GM20431 (cell line): ENCODE measurements at regions not wholly inside any gene's neighbourhood (a gene's known extent, or its start where the extent isn't known, plus 50 kb on each side); places are given as distances from the start of the nearest gene placed in this dataset.
"Not testable (repeated sequence)": the region's sequence is repeated elsewhere in the genome, so short reads cannot be mapped to it uniquely, and the experiment has no call there.

Experiments used
- in situ Hi-C: fragments of 300-500 bp; cut with MseI, MboI; formaldehyde crosslinking; loops from one replicate; pipeline ENCODE4 v1.15.0; 2020; ENCODE audit warnings: low sequenced_read_pairs; ENCODE audit not compliant: unreplicated experiment

- in situ Hi-C loops: not testable (repeated sequence)
These were observed 465.8 kb upstream of the TMEFF2 start for GRCh38 chr2:192660555-192660954.

- in situ Hi-C loops: no loop called here
These were observed 462.6 kb upstream of the TMEFF2 start for GRCh38 chr2:192657362-192657761.

DNA sequence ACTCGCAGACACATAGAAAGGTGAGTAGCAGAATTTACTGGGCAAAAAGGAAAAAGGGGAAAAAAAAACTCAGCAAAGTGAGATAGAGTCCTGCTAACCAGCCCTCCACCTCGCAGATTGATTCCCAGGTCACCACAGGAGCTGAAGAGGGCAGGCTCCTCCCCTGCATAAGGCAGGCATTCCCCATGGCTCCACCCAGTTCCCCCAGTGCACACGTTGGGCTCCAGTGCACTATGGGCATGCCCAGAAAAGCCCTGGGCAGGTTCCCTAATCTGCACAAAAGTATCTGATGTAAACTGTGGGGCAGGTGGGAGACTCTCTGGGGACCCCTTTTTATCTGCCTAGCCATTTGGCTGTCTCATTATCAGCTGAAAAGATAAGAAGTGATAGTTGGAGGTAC, 461.2 kb upstream of the TMEFF2 start:
- in situ Hi-C loops: no loop called here

- in situ Hi-C loops: no loop called here
These were observed 451.3 kb upstream of the TMEFF2 start for GRCh38 chr2:192645811-192646598.

GRCh38 chr2:192634557-192634956, 439.8 kb upstream of the TMEFF2 start:
- in situ Hi-C loops: no loop called here

- in situ Hi-C loops: no loop called here
These were observed 433.3 kb upstream of the TMEFF2 start for GRCh38 chr2:192628017-192628416.

DNA sequence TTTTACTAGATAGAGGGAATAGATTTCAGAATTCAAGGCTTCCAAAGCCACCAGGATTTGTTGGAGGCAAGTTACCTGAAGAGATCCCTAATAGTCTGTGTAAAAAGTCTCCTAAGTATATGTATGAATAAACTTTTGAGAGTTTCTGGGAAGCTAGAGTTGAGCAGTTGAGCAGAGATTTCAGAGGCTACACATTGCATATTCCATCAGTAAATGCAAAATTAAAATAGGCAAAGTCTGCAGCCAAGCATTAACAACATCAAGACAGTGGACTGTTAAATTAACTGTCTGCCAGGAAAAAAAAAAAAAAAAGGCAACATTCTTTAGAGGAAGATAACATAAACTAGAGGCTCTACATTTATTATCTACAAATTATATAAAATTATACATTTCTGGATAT, 420.4 kb upstream of the TMEFF2 start:
- in situ Hi-C loops: no loop called here

DNA sequence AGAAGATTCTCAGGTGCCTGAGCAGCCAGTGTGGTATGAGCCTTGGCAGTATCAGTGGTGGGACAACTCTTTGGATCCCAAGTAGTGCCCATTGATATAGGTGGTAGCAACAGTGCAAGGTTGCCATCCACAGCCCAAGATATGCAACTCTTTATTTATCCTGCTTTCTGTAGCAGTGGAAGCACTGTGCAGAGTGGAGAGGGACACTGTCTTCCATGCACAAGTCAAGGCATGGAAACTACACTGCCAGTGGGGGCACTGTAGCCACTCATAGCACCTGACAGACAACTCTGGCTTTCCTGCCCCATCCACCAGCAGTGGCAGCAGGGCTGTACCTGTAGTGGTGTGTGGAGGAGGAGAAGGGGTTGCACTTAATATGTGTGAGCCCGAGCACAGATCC, 409.6 kb upstream of the TMEFF2 start:
- in situ Hi-C loops: no loop called here

DNA sequence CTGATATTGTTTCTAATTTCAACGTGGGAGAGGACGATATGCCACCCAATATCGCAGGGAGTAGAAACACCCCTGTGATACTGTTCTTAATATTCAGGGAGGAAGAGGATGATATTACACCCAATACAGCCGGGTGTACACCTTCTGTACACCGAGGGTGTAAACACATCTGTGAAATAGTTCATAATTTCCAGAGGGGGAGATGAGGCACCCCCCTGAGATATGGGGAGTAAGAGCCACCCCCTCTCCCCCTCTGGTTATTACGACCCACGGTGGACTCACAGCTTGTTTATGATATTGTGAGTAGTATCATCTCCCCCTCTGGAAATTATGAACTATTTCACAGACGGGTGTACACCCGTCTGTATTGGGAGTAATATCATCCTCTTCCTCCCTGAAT, 403.9 kb upstream of the TMEFF2 start:
- in situ Hi-C loops: not testable (repeated sequence)

DNA sequence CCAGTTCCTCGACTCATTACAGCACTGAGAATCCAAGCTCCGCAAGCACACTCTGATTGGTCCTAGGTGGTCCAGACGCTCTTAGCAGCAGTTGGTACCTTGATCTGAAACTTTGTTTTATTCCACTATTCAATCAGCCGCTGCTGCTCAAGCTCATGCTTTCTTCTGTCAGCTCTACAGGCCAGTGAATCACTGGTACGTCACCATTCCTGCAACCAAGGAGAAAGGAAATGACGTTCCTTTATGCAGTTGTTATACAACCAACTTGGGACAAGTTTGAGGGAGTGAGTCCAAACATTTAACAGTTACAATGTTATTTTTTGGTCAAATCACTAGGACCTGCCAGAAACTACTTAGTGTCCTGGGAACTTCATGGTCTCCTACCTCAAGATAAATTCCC, 398.8 kb upstream of the TMEFF2 start:
- in situ Hi-C loops: no loop called here

DNA sequence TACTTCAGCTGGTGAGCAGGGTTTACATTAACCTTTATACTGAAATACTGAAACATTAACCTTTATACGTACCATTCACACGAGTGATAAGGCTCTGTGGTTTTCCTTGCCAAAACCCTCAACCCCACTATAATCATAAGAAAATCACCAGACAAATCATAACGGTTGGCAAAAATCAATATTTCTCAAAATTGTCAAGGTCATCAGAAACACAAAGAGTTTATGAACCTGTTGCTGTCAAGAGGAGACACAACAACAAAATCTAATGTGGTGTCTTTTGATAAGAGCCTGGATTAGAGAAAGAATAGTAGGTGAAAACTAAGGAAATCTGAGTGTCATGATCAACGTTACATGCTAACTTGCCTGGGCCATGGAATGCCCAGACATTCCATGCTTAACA, 396.9 kb upstream of the TMEFF2 start:
- in situ Hi-C loops: no loop called here

DNA sequence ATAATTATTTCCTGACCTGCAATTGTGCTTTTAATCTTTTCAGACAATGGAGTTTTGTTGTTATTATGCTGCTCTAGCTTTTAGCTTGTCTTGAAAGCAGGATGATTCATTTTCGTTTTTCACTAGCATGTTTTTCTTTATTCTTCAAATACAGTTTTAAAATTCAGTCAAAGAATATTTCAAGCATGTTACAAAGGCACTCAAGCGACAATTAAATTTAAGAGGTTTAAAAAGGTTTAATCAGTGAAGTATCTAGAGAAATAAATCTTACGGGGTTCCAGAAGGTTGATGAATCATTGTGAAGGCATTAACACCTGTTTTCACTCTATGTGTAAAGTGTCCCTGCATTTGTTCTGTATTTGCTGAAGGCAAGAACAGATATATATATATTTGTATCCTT, 390.7 kb upstream of the TMEFF2 start:
- in situ Hi-C loops: no loop called here

- in situ Hi-C loops: no loop called here
These were observed 390.2 kb upstream of the TMEFF2 start for GRCh38 chr2:192584976-192585375.

GRCh38 chr2:192579965-192580700, 385.4 kb upstream of the TMEFF2 start:
- in situ Hi-C loops: no loop called here

- in situ Hi-C loops: no loop called here
These were observed 384.0 kb upstream of the TMEFF2 start for GRCh38 chr2:192578780-192579179.

GRCh38 chr2:192577706-192578105, 383.0 kb upstream of the TMEFF2 start:
- in situ Hi-C loops: no loop called here

DNA sequence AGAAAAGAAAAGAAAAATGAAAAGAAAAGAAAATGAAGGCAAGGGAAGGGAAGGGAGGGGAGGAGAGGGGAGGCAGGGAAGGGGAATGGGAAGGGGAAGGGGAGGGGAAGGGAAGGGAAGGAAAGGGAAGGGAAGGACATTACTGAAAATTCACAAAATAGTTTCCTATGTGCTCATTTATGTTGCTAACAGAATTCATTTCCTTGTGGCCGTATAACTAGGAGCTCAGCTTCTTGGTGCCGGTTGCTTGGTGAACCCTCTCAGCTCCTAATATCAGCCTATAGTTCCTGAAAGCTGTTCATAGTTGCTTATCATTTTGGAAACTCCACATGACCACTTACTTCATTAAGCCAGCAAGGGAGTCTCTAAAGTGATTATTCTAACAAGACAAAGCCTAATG, 379.8 kb upstream of the TMEFF2 start:
- in situ Hi-C loops: no loop called here

DNA sequence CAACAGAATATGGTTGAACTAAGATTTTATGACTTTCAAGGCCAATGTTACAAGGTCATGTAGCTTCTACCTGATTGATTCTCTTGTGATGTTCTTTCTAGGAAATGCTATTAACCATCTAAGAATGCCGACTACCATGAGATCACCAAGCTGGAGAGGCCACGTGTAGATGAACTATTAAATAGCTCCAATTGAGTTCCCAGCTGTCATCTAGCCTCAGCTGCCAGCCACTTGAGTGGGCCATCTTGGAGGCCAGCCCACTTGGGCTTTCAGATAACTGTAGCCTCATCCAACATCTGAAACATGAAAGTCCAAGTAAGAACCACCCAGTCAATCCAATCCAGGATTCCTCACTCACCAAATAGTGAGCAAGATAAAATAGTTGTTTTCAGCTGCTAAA, 376.9 kb upstream of the TMEFF2 start:
- in situ Hi-C loops: no loop called here

- in situ Hi-C loops: no loop called here
These were observed 376.1 kb upstream of the TMEFF2 start for GRCh38 chr2:192570788-192571187.

DNA sequence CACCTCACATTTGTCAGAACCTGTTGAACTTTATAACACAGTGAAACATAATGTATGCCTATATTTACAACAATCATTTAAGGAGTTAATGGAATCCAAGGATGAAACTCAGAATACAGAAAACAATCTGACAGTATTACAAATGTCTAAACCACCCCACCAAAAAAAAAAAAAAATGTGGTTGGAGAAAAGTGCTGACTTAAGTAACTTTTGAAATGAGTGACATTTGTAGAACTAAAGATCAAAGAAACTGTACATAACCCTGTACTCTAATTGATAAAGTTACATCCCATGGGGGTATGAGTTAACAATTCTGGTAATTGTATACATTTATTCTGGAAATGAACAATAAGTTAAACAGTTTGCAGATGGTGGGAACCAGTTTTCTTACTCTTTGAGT, 372.1 kb upstream of the TMEFF2 start:
- in situ Hi-C loops: no loop called here

DNA sequence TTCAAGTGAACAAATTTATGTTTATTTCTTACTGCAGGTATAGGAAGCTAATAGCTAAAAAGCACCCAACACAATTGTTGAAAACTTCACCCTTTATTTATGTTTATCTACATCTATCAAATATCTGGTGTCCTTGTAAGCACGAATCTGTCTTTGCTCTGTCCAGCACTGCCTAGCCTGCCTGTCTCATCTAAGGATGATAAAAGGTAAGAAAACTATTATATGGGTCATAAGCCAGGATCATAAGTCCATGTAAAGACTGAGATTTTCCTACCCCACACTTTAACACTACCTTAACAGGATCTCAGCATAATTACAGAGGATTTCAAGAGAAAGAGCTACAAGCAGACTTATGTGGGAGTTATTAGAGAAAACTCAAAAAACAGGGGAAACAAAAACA, 365.6 kb upstream of the TMEFF2 start:
- in situ Hi-C loops: no loop called here

DNA sequence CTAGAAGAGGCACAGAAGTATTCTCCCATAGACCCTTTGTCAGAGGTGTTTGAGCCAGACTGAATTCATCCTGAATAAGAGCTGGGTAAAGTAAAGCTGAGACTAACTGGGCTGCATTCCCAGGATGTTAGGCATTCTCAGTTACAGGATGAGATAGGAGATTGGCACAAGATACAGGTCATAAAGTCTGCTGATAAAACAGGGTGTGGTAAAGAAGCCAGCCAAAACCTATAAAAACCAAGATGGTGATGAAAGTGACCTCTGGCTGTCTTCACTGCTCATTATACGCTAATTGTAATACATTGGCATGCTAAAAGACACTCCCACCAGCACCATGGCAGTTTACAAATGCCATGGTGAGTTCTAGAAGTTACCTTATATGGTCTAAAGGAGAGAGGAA, 364.9 kb upstream of the TMEFF2 start:
- in situ Hi-C loops: no loop called here
